GM12875 (cell line): ENCODE measurements at regions not wholly inside any gene's neighbourhood (a gene's known extent, or its start where the extent isn't known, plus 50 kb on each side); places are given as distances from the start of the nearest gene placed in this dataset.
"Not testable (repeated sequence)": the region's sequence is repeated elsewhere in the genome, so short reads cannot be mapped to it uniquely, and the experiment has no call there.

Experiments used
- H3K4me3 ChIP-seq: one replicate; pipeline ENCODE4 v1.5.1; 2011; ENCODE audit warnings: low read depth, low read length, control low read depth
- CTCF ChIP-seq: IDR thresholded peaks from 2 replicates; pipeline ENCODE4 v1.5.1; 2011; ENCODE audit warnings: low read depth, mild to moderate bottlenecking, control low read depth, inconsistent platforms, low read length, moderate library complexity, borderline replicate concordance; ENCODE audit not compliant: insufficient read depth

- no peak for TF ChIP-seq CTCF
- H3K4me3 ChIP-seq: no peak overlapping the region
Observed at GRCh38 chr10:78338717-78339116, 305.1 kb downstream of the RPS24 start.

GRCh38 chr10:78339251-78339650, 305.6 kb downstream of the RPS24 start:
- TF ChIP-seq CTCF: no peak
- no peak overlapping the region for H3K4me3 ChIP-seq

GRCh38 chr10:78341953-78342614, 308.4 kb downstream of the RPS24 start:
- H3K4me3 ChIP-seq: no peak overlapping the region
- TF ChIP-seq CTCF: no peak

- H3K4me3 ChIP-seq: no peak overlapping the region
- no peak for TF ChIP-seq CTCF
Observed at GRCh38 chr10:78342827-78343653, 309.4 kb downstream of the RPS24 start.

GRCh38 chr10:78344257-78344656, 310.6 kb downstream of the RPS24 start:
- H3K4me3 ChIP-seq: not testable (repeated sequence)

GRCh38 chr10:78345515-78345914, 311.9 kb downstream of the RPS24 start:
- H3K4me3 ChIP-seq: not testable (repeated sequence)

- no peak for TF ChIP-seq CTCF
- H3K4me3 ChIP-seq: no peak overlapping the region
Observed at GRCh38 chr10:78346721-78347120, 313.1 kb downstream of the RPS24 start.

- no peak for TF ChIP-seq CTCF
- H3K4me3 ChIP-seq: no peak overlapping the region
Observed at GRCh38 chr10:78348411-78349164, 314.9 kb downstream of the RPS24 start.
